HG02981 (cell line): ENCODE measurements at regions not wholly inside any gene's neighbourhood (a gene's known extent, or its start where the extent isn't known, plus 50 kb on each side); places are given as distances from the start of the nearest gene placed in this dataset.

ENCODE experiments used
- ATAC-seq: cut with Tn5 transposase; IDR thresholded peaks from one replicate; pipeline ENCODE4 v1.9.1; 2021; ENCODE audit warnings: mild to moderate bottlenecking, moderate library complexity; ENCODE audit not compliant: unreplicated experiment

GRCh38 chr7:33750177-33750576 is 155.2 kb upstream of the BMPER start:
- ATAC-seq, result no peak

- no peak for ATAC-seq
These were observed 153.9 kb upstream of the BMPER start for GRCh38 chr7:33751443-33751842.

- no peak for ATAC-seq
These were observed 151.3 kb upstream of the BMPER start for GRCh38 chr7:33753881-33754525.

- no peak for ATAC-seq
These were observed 150.1 kb upstream of the BMPER start for GRCh38 chr7:33754933-33755928.

- no peak for ATAC-seq
These were observed 148.3 kb upstream of the BMPER start for GRCh38 chr7:33757050-33757449.

- no peak for ATAC-seq
These were observed 147.7 kb upstream of the BMPER start for GRCh38 chr7:33757563-33758165.

- ATAC-seq, result no peak
These were observed 145.2 kb upstream of the BMPER start for GRCh38 chr7:33760146-33760545.

- ATAC-seq, result no peak
These were observed 144.5 kb upstream of the BMPER start for GRCh38 chr7:33760834-33761233.

GRCh38 chr7:33761449-33762080 is 143.8 kb upstream of the BMPER start:
- ATAC-seq, result no peak

GRCh38 chr7:33762151-33762910 is 143.0 kb upstream of the BMPER start:
- no peak for ATAC-seq

- ATAC-seq, result no peak
These were observed 142.4 kb upstream of the BMPER start for GRCh38 chr7:33762911-33763306.

- no peak for ATAC-seq
These were observed 140.4 kb upstream of the BMPER start for GRCh38 chr7:33764752-33765451.

GRCh38 chr7:33766405-33766804 is 138.9 kb upstream of the BMPER start:
- no peak for ATAC-seq

- no peak for ATAC-seq
These were observed 135.4 kb upstream of the BMPER start for GRCh38 chr7:33769930-33770329.

GRCh38 chr7:33770576-33770975 is 134.8 kb upstream of the BMPER start:
- ATAC-seq, result no peak

GRCh38 chr7:33771422-33771821 is 133.9 kb upstream of the BMPER start:
- ATAC-seq, result no peak

- ATAC-seq, result no peak
These were observed 132.3 kb upstream of the BMPER start for GRCh38 chr7:33773053-33773452.

- ATAC-seq, result no peak
These were observed 130.4 kb upstream of the BMPER start for GRCh38 chr7:33774762-33775523.

- ATAC-seq, result no peak
These were observed 129.5 kb upstream of the BMPER start for GRCh38 chr7:33775790-33776189.
